Neural progenitor cell (in vitro differentiated cells): ENCODE measurements at regions not wholly inside any gene's neighbourhood (a gene's known extent, or its start where the extent isn't known, plus 50 kb on each side); places are given as distances from the start of the nearest gene placed in this dataset.

ENCODE experiments used
- DNase-seq: peaks from one replicate; pipeline ENCODE4 v3.0.0-alpha.2; 2016; ENCODE audit warnings: low spot score
- H2AFZ ChIP-seq: fragments of 200-600 bp; sonication (generic); replicated peaks from 2 replicates; pipeline ENCODE4 v1.6.1; 2016; ENCODE audit warnings: antibody characterized with exemption
- H3F3A ChIP-seq: fragments of 200-600 bp; sonication (generic); 2 replicates; pipeline ENCODE4 v1.6.1; 2016; ENCODE audit warnings: antibody characterized with exemption, low read depth
- H3K27ac ChIP-seq: fragments of 200-600 bp; sonication (generic); 2 replicates; pipeline ENCODE4 v1.5.1; 2016; ENCODE audit warnings: mild to moderate bottlenecking
- H3K27me3 ChIP-seq: fragments of 200-600 bp; sonication (generic); 2 replicates; pipeline ENCODE4 v1.6.1; 2016; ENCODE audit warnings: mild to moderate bottlenecking, moderate library complexity
- H3K36me3 ChIP-seq: fragments of 200-600 bp; sonication (generic); 2 replicates; pipeline ENCODE4 v1.5.1; 2016
- H3K4me1 ChIP-seq: fragments of 200-600 bp; sonication (generic); 2 replicates; pipeline ENCODE4 v1.6.1; 2016; ENCODE audit warnings: mixed run types
- H3K4me2 ChIP-seq: fragments of 200-600 bp; sonication (generic); 2 replicates; pipeline ENCODE4 v1.6.1; 2016
- H3K4me3 ChIP-seq: fragments of 200-600 bp; sonication (generic); 2 replicates; pipeline ENCODE4 v1.5.1; 2016
- H3K79me2 ChIP-seq: fragments of 200-600 bp; sonication (generic); 2 replicates; pipeline ENCODE4 v1.6.1; 2016; ENCODE audit warnings: low read depth
- H3K9ac ChIP-seq: fragments of 200-600 bp; sonication (generic); 2 replicates; pipeline ENCODE4 v1.6.1; 2016
- H3K9me3 ChIP-seq: fragments of 200-600 bp; sonication (generic); 2 replicates; pipeline ENCODE4 v1.5.1; 2016; ENCODE audit warnings: low read depth
- H4K20me1 ChIP-seq: fragments of 200-600 bp; sonication (generic); 2 replicates; pipeline ENCODE4 v1.6.1; 2016; ENCODE audit warnings: low read depth
- H3K27ac Mint-ChIP-seq: 3 replicates; pipeline ENCODE4 v1.8.0; 2021; ENCODE audit warnings: mixed read lengths
- H3K27me3 Mint-ChIP-seq: 2 replicates; pipeline ENCODE4 v1.8.0; 2022; ENCODE audit warnings: low read depth, mild to moderate bottlenecking, inconsistent platforms, moderate library complexity, mixed read lengths; ENCODE audit not compliant: insufficient read depth
- H3K36me3 Mint-ChIP-seq: 3 replicates; pipeline ENCODE4 v1.8.0; 2021; ENCODE audit warnings: mixed read lengths
- H3K4me1 Mint-ChIP-seq: 3 replicates; pipeline ENCODE4 v1.8.0; 2021; ENCODE audit warnings: mixed read lengths
- H3K4me3 Mint-ChIP-seq: 3 replicates; pipeline ENCODE4 v1.8.0; 2021; ENCODE audit warnings: mild to moderate bottlenecking, moderate library complexity, mixed read lengths
- H3K9me3 Mint-ChIP-seq: 3 replicates; pipeline ENCODE4 v1.8.0; 2020; ENCODE audit warnings: mixed read lengths
- EZH2 ChIP-seq: fragments of 200-600 bp; sonication (generic); IDR thresholded peaks from 2 replicates; pipeline ENCODE4 v1.6.1; 2017; ENCODE audit warnings: antibody characterized with exemption, mild to moderate bottlenecking, moderate library complexity
- EZH2phosphoT487 ChIP-seq: fragments of 200-600 bp; sonication (generic); IDR thresholded peaks from 2 replicates; pipeline ENCODE4 v1.6.1; 2017; ENCODE audit warnings: antibody characterized with exemption
- TF ChIP-seq, protein P1 (sequence below): fragments of 200-600 bp; sonication (generic); IDR thresholded peaks from 2 replicates; pipeline ENCODE4 v1.5.1; 2017; ENCODE audit warnings: antibody characterized with exemption, mild to moderate bottlenecking

DNA sequence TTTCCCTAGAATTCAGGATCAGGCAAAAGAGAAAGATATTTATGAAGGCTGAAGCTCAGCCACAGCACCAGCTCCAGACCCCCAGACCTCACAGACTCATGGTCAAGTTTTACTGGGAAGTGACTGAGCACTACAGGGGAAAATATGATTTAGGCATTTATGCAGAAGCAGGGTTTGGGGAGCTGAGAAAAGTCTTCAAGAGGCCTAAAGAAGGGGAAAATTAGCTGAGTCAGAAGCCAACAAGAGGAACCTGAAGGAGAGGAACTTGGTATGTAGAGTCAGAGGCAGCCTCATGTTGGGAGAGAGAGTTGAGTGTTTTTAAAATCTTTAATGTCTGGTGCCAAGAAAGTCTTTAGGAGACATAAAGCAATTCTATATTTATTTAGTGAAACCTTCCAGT is 63.0 kb downstream of the FOS start:
- H3K27me3 Mint-ChIP-seq: peaks cover 3% of the 10 kb centered on the region
- no peak overlapping the region for H3K27ac ChIP-seq
- no peaks in the 10 kb centered on the region for H3K36me3 Mint-ChIP-seq
- peaks cover 17% of the 10 kb centered on the region for H3K9me3 Mint-ChIP-seq
- H3K4me1 Mint-ChIP-seq: no peaks in the 10 kb centered on the region
- no peak for DNase-seq
- no peaks in the 10 kb centered on the region for H3K4me1 ChIP-seq
- no peaks in the 10 kb centered on the region for H4K20me1 ChIP-seq
- no peak overlapping the region for H2AFZ ChIP-seq
- H3K4me3 Mint-ChIP-seq: no peak overlapping the region
- H3F3A ChIP-seq: no peaks in the 10 kb centered on the region
- no peak overlapping the region for H3K4me3 ChIP-seq
- no peaks in the 10 kb centered on the region for H3K9me3 ChIP-seq
- no peaks in the 10 kb centered on the region for H3K27me3 ChIP-seq
- no peaks in the 10 kb centered on the region for H3K36me3 ChIP-seq
- TF ChIP-seq EZH2phosphoT487 (no peak), EZH2 (no peak)
- TF ChIP-seq, protein P1, sequence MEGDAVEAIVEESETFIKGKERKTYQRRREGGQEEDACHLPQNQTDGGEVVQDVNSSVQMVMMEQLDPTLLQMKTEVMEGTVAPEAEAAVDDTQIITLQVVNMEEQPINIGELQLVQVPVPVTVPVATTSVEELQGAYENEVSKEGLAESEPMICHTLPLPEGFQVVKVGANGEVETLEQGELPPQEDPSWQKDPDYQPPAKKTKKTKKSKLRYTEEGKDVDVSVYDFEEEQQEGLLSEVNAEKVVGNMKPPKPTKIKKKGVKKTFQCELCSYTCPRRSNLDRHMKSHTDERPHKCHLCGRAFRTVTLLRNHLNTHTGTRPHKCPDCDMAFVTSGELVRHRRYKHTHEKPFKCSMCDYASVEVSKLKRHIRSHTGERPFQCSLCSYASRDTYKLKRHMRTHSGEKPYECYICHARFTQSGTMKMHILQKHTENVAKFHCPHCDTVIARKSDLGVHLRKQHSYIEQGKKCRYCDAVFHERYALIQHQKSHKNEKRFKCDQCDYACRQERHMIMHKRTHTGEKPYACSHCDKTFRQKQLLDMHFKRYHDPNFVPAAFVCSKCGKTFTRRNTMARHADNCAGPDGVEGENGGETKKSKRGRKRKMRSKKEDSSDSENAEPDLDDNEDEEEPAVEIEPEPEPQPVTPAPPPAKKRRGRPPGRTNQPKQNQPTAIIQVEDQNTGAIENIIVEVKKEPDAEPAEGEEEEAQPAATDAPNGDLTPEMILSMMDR: no peak
- no peak overlapping the region for H3K9ac ChIP-seq
- no peak overlapping the region for H3K27ac Mint-ChIP-seq
- no peaks in the 10 kb centered on the region for H3K79me2 ChIP-seq
- no peak overlapping the region for H3K4me2 ChIP-seq

DNA sequence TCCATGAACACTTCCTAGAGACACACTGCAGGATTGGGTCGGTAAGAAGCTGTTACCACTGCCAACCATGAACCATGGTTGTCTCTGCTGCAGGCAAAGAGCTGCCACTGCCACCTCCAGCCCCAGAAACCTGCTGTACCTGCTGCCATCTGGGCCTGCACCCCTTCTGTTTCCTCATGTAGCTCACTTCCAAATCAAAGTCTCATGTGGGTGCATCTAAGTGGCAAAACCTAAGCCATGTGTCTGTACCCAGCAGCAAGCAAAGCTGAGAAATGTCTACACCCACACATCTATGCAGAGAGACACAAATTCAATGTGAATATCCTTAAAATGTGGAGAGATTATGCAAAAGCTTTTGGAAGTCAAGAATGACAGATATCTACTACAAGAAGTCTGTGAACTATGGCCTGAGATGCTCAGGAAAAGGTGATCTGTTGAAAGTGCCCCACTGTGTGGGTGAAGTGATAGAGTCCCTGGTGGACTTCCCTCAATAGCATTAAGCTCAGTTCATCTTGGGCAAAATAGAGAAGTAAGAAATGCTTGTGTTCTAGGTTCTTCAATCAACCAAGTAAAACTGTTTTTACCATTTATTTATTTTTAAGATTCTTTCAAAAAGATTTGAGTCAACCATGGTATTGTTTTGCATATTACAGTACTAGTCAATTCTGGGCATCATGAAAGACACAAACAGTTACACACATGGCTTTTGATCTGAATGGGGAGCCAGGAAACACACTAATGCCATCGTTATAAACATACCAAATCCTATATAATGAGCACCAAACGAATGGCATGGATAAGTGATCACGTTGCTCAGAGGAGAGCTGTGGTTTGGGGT is 64.4 kb downstream of the FOS start:
- no peak for DNase-seq
- H3K27me3 ChIP-seq: no peaks in the 10 kb centered on the region
- no peaks in the 10 kb centered on the region for H3K4me1 ChIP-seq
- no peaks in the 10 kb centered on the region for H3F3A ChIP-seq
- no peak overlapping the region for H3K9ac ChIP-seq
- Mint-ChIP-seq H3K9me3 (peaks cover 12% of the 10 kb centered on the region), H3K4me3 (no peak overlapping the region), H3K27me3 (peaks cover 3% of the 10 kb centered on the region), H3K4me1 (no peaks in the 10 kb centered on the region), H3K36me3 (no peaks in the 10 kb centered on the region), H3K27ac (no peak overlapping the region)
- H3K4me2 ChIP-seq: no peak overlapping the region
- no peaks in the 10 kb centered on the region for H4K20me1 ChIP-seq
- H3K9me3 ChIP-seq: no peaks in the 10 kb centered on the region
- no peak for TF ChIP-seq EZH2
- no peak overlapping the region for H3K4me3 ChIP-seq
- H2AFZ ChIP-seq: no peak overlapping the region
- no peak overlapping the region for H3K27ac ChIP-seq
- no peaks in the 10 kb centered on the region for H3K36me3 ChIP-seq
- H3K79me2 ChIP-seq: no peaks in the 10 kb centered on the region

DNA sequence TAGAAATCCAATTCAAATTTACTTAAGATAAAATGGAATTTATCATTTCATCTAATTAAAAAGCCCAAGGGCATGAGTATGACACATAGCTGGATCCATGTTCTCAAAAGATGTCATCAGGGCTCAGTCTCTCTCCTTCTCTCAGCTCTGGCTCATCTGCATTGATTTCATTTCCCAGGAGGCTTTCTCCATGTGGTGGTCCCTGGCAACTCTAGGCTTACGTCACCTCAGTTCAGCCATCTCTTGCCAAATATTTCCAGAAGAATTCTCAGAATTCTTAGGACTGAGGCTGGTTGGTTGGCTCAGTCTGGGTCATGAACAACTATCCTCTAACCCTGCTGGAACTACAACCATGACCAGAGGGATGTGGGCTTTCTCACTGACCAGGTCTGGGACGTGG is 65.3 kb downstream of the FOS start:
- Mint-ChIP-seq H3K9me3 (peaks cover 6% of the 10 kb centered on the region), H3K4me1 (no peaks in the 10 kb centered on the region), H3K4me3 (no peak overlapping the region), H3K27ac (no peak overlapping the region), H3K36me3 (no peaks in the 10 kb centered on the region), H3K27me3 (peaks cover 3% of the 10 kb centered on the region)
- Histone ChIP-seq H3K27ac (no peak overlapping the region), H3K27me3 (no peaks in the 10 kb centered on the region), H3K4me2 (no peak overlapping the region), H3K9me3 (no peaks in the 10 kb centered on the region), H3K79me2 (no peaks in the 10 kb centered on the region), H3K4me1 (no peaks in the 10 kb centered on the region), H3K36me3 (no peaks in the 10 kb centered on the region), H3K9ac (no peak overlapping the region), H4K20me1 (no peaks in the 10 kb centered on the region), H3K4me3 (no peak overlapping the region), H2AFZ (no peak overlapping the region), H3F3A (no peaks in the 10 kb centered on the region)
- TF ChIP-seq EZH2: no peak
- no peak for TF ChIP-seq EZH2phosphoT487
- TF ChIP-seq, protein P1: no peak
- no peak for DNase-seq

DNA sequence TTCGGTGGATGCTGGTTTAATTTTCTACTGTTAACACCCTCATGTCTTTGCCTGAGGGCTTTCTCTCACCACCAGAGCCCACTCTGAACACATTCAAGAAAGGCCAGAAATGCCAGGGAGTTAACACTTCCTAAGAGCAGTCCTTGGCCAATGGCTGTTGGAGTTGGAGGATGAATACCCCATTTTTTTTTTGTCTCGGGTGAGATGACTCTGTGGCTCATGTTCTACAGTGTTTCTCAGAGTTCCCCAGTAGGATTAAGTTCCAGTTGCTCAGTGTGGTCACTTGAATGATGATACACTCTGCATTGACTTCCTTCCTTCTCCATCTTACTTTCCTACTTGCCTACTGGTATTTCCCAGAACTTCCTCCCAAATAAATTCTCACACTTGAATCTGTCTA is 65.8 kb downstream of the FOS start:
- Histone ChIP-seq H3K27ac (no peak overlapping the region), H3K27me3 (no peaks in the 10 kb centered on the region), H3K36me3 (no peaks in the 10 kb centered on the region), H3K4me2 (no peak overlapping the region), H4K20me1 (no peaks in the 10 kb centered on the region), H2AFZ (no peak overlapping the region), H3K9me3 (no peaks in the 10 kb centered on the region), H3K9ac (no peak overlapping the region), H3F3A (no peaks in the 10 kb centered on the region), H3K4me1 (no peaks in the 10 kb centered on the region), H3K4me3 (no peak overlapping the region), H3K79me2 (no peaks in the 10 kb centered on the region)
- no peak overlapping the region for H3K27ac Mint-ChIP-seq
- H3K36me3 Mint-ChIP-seq: no peaks in the 10 kb centered on the region
- H3K4me3 Mint-ChIP-seq: no peak overlapping the region
- peaks cover 6% of the 10 kb centered on the region for H3K9me3 Mint-ChIP-seq
- H3K4me1 Mint-ChIP-seq: no peaks in the 10 kb centered on the region
- TF ChIP-seq, protein P1: no peak
- TF ChIP-seq EZH2: no peak
- no peak for TF ChIP-seq EZH2phosphoT487
- DNase-seq: no peak
- peaks cover 4% of the 10 kb centered on the region for H3K27me3 Mint-ChIP-seq
